Calu3 (cell line): ENCODE measurements at regions not wholly inside any gene's neighbourhood (a gene's known extent, or its start where the extent isn't known, plus 50 kb on each side); places are given as distances from the start of the nearest gene placed in this dataset.
"Not testable (repeated sequence)": the region's sequence is repeated elsewhere in the genome, so short reads cannot be mapped to it uniquely, and the experiment has no call there.

Experiments used
- BruUV-seq: library from RNA; stranded (reverse); fragments of 400-500 nt; replicated peaks from 2 replicates; lab custom pipeline; 2021; lab: Mats Ljungman, UMichigan
- CTCF ChIA-PET: fragments of 300-600 bp; sonication (Branson Sonifier 250); formaldehyde crosslinking; loops from one replicate; lab custom pipeline; 2022; ENCODE audit warnings: antibody characterized with exemption; lab: Charles Lee
- DNase-seq: peaks from one replicate; pipeline ENCODE4 v3.0.0; 2022
- H3K27ac Mint-ChIP-seq: one replicate; pipeline ENCODE4 v1.8.0; 2022; ENCODE audit warnings: mixed read lengths; ENCODE audit not compliant: unreplicated experiment
- H3K27me3 Mint-ChIP-seq: one replicate; pipeline ENCODE4 v1.8.0; 2022; ENCODE audit warnings: mixed read lengths; ENCODE audit not compliant: unreplicated experiment
- H3K36me3 Mint-ChIP-seq: one replicate; pipeline ENCODE4 v1.8.0; 2022; ENCODE audit warnings: mild to moderate bottlenecking, moderate library complexity, mixed read lengths; ENCODE audit not compliant: insufficient read depth, unreplicated experiment
- H3K4me1 Mint-ChIP-seq: one replicate; pipeline ENCODE4 v1.8.0; 2022; ENCODE audit warnings: mild to moderate bottlenecking, low read depth, mixed read lengths; ENCODE audit not compliant: unreplicated experiment
- H3K4me3 Mint-ChIP-seq: one replicate; pipeline ENCODE4 v1.8.0; 2022; ENCODE audit warnings: mild to moderate bottlenecking, low read depth, moderate library complexity, mixed read lengths; ENCODE audit not compliant: unreplicated experiment
- H3K9me3 Mint-ChIP-seq: one replicate; pipeline ENCODE4 v1.8.0; 2022; ENCODE audit warnings: low read depth, mixed read lengths; ENCODE audit not compliant: unreplicated experiment
- CTCF ChIP-seq: fragments of 200-600 bp; IDR thresholded peaks from one replicate; pipeline ENCODE4 v1.8.0; 2022; ENCODE audit warnings: antibody characterized with exemption; ENCODE audit not compliant: unreplicated experiment
- intact Hi-C: fragments of 100-400 bp; cut with micrococcal nuclease; formaldehyde crosslinking; loops from one replicate; pipeline ENCODE4 v1.10.0; 2022; ENCODE audit not compliant: unreplicated experiment

- Mint-ChIP-seq H3K27me3 (peaks cover 24% of the 10 kb centered on the region), H3K27ac (no peak overlapping the region), H3K4me3 (no peak overlapping the region), H3K36me3 (no peaks in the 10 kb centered on the region), H3K4me1 (peaks cover 9% of the 10 kb centered on the region), H3K9me3 (no peaks in the 10 kb centered on the region)
- CTCF ChIA-PET, result interaction anchor here (0.7 kb wide), 1 partner anchor 53 kb away, joined by 4 read pairs; no protein-coding TSS in a partner anchor
- BruUV-seq, result no TSS peak
- intact Hi-C loops, result no loop called here
- no peak for DNase-seq
- TF ChIP-seq CTCF, result no peak
Observed at GRCh38 chr5:96493219-96493790, 60.3 kb upstream of the PCSK1 start.

- H3K36me3 Mint-ChIP-seq, H3K4me1 Mint-ChIP-seq, H3K9me3 Mint-ChIP-seq, BruUV-seq, H3K27me3 Mint-ChIP-seq, intact Hi-C loops, CTCF ChIA-PET, H3K4me3 Mint-ChIP-seq, DNase-seq, H3K27ac Mint-ChIP-seq: not testable (repeated sequence)
Observed at GRCh38 chr5:96495412-96495811, 62.4 kb upstream of the PCSK1 start.

GRCh38 chr5:96497027-96497426 lies 64.0 kb upstream of the PCSK1 start:
- H3K27ac Mint-ChIP-seq, DNase-seq, H3K36me3 Mint-ChIP-seq, H3K9me3 Mint-ChIP-seq, H3K4me3 Mint-ChIP-seq, BruUV-seq, H3K27me3 Mint-ChIP-seq, H3K4me1 Mint-ChIP-seq, CTCF ChIA-PET, intact Hi-C loops: not testable (repeated sequence)

GRCh38 chr5:96499753-96500345 lies 66.8 kb upstream of the PCSK1 start:
- intact Hi-C loops, result no loop called here
- H3K27me3 Mint-ChIP-seq, result no peaks in the 10 kb centered on the region
- no peaks in the 10 kb centered on the region for H3K9me3 Mint-ChIP-seq
- BruUV-seq, result no TSS peak
- no peak for DNase-seq
- CTCF ChIA-PET, result no interaction called here
- H3K4me1 Mint-ChIP-seq, result no peaks in the 10 kb centered on the region
- TF ChIP-seq CTCF, result no peak
- H3K4me3 Mint-ChIP-seq, result no peak overlapping the region
- no peak overlapping the region for H3K27ac Mint-ChIP-seq
- no peaks in the 10 kb centered on the region for H3K36me3 Mint-ChIP-seq

GRCh38 chr5:96501991-96502646 lies 69.1 kb upstream of the PCSK1 start:
- BruUV-seq, result no TSS peak
- Mint-ChIP-seq H3K27me3 (no peaks in the 10 kb centered on the region), H3K9me3 (no peaks in the 10 kb centered on the region), H3K27ac (no peak overlapping the region), H3K4me3 (no peak overlapping the region), H3K4me1 (no peaks in the 10 kb centered on the region), H3K36me3 (no peaks in the 10 kb centered on the region)
- no peak for TF ChIP-seq CTCF
- DNase-seq, result no peak
- intact Hi-C loops, result no loop called here
- CTCF ChIA-PET, result no interaction called here
